LNCAP (cell line): ENCODE measurements at regions not wholly inside any gene's neighbourhood (a gene's known extent, or its start where the extent isn't known, plus 50 kb on each side); places are given as distances from the start of the nearest gene placed in this dataset.

Experiments used
- CTCF ChIP-seq: fragments of 450-650 bp; IDR thresholded peaks from 2 replicates; pipeline ENCODE4 v1.5.1; 2017; ENCODE audit warnings: mild to moderate bottlenecking

DNA sequence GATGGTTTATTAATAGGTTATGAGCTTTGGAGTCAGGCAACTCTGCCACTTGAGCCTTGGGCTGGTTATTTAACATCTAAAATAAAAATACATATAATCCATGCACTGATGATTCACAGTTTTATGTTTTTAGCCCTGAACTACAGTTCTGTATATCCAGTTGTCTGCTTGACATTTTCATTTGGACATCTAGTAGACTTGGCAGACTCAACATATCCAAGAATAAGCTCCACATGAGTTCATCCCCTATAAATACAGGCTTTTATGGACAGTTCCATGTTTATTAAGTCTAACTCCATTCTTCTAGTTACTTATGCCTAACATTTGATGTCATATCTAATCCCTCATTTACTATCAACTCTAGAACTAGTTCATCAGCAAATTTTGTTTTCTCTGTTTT is 174.2 kb downstream of the KIF2B start:
- TF ChIP-seq CTCF: no peak

DNA sequence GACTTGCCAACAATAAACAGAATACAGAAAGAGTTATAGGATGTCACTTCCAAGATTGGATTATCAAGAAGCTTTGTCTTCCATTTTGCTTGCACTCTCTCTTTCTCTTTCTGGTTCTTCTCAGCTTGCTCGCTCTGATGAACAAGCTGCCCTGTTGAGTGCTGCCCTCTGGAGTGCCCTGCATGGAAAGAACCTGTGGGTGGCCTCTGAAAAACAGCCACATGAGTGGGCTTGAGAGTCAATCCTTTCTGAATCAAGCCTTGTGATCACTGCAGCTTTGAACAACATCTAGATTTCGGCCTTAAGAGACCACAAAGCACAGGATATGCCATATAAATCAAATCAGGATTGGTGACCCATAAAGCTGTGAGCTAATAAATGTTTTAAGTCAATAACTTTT is 185.1 kb downstream of the KIF2B start:
- TF ChIP-seq CTCF: no peak

GRCh38 chr17:54009502-54009901 is 186.8 kb downstream of the KIF2B start:
- no peak for TF ChIP-seq CTCF

- TF ChIP-seq CTCF: no peak
These were observed 190.3 kb downstream of the KIF2B start for GRCh38 chr17:54013072-54013471.

DNA sequence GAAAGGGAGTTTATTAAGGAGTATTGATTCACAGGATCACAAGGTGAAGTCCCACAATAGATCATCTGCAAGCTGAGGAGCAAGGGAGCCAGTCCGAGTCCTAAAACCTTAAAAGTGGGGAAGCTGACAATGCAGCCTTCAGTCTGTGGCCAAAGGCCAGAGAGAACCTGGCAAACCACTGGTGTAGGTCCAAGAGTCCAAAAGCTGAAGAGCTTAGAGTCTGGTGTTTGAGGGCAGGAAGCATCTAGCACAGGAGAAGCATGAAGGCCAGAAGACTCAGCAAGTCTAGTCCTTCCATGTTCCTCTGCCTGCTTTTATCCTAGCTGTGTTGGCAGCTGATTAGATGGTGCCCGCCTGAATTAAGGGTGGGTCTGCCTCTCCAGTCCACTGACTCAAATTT is 193.0 kb downstream of the KIF2B start:
- no peak for TF ChIP-seq CTCF

GRCh38 chr17:54021418-54021817 is 198.7 kb downstream of the KIF2B start:
- TF ChIP-seq CTCF: no peak

DNA sequence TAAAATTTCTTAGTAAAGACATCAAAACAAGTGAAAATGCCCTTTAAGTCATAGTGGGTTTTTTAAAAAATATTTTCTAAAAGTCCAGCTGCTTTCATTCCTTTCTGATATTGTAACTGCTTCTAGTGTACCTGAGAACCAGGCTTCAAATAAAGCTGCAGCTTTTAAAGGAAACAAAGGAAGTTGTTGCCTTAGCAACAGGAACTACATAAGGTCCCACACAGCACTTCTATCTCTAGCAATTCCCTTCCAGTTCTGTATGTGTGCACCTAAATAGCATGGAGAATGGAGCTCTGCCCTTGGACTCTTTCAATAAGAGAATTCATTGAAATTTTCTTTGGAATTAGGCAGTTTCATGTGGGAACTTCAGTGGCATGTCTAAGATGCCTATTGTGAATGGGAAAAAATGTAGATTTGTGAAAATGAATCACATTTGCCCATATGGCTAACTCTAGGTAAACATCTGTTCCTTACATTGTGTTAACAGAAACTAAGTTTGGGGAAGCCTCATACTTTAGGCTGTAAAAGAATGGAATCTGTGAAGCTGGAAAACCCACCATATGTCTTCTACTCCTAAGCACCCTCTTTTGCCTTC is 206.4 kb downstream of the KIF2B start:
- no peak for TF ChIP-seq CTCF

DNA sequence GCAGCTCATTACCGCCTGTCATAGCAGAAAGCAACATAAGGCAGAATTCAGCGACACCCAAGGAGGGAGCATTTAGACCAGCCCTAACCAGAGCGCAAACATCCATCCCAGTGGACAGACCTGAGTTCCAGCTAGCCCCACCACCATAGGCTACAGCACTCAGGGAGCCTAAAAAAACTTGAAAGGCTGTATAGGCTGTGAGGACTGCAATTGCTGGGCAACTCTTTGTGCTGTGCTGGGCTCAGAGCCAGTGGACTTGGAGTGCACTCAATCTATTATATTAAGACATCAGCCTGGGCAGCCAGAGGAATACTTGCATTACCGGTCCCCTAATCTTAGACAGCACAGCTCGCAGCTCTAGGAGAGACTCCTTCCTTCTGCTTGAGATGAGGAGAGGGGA is 207.3 kb downstream of the KIF2B start:
- no peak for TF ChIP-seq CTCF
